H1 (cell line): ENCODE measurements at regions not wholly inside any gene's neighbourhood (a gene's known extent, or its start where the extent isn't known, plus 50 kb on each side); places are given as distances from the start of the nearest gene placed in this dataset.

Source experiments
- SIN3A ChIP-seq, 2 experiments: IDR thresholded peaks in 1 of 2; conservative IDR thresholded peaks in 1 of 2; 2 replicates each; pipeline ENCODE4 v1.6.1; 2011 to 2012; ENCODE audit warnings: low read length in 2 of 2, improper control_type of control experiment in 1 of 2, low read depth in 1 of 2, mild to moderate bottlenecking in 1 of 2
- TF ChIP-seq, protein P1 (sequence below), 3 experiments: IDR thresholded peaks; 1 replicate in 2 of 3; 2 replicates in 1 of 3; pipeline versions ENCODE4 v1.5.1 to v1.6.1; 2011; ENCODE audit warnings: low read length in 3 of 3, mild to moderate bottlenecking in 3 of 3, inconsistent platforms in 2 of 3, low read depth in 1 of 3, moderate library complexity in 1 of 3; ENCODE audit not compliant: insufficient read depth in 1 of 3; ENCODE audit errors: control extremely low read depth in 1 of 3

DNA sequence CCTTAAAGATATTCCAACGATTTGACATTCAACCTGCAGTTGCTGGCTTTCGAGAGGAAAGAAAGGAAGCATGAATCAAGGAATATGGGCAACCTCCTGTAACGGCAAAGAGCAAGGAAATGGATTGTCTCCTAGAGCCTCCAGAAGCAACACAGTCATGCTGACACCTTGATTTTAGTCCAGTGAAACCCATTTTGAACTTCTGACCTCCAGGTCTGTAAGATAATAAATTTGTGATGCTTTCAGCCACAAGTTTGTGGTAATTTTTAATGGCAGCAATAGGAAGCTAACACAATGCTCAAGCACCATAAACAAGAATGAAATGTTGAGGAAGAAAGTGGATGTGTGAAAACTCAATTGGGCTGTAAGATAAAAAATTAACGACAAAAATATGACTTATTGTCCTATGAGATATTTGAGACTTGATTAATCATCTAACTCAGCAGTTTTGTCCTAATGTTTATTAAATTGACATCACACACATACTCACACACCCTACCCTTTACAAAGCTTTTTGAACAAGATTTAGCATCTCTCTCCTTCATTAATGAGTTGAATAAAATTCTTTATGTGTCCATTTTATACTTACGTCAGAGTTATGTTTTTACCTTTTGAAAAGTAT is 857.2 kb upstream of the INTU start (continued):
- TF ChIP-seq, protein P1, sequence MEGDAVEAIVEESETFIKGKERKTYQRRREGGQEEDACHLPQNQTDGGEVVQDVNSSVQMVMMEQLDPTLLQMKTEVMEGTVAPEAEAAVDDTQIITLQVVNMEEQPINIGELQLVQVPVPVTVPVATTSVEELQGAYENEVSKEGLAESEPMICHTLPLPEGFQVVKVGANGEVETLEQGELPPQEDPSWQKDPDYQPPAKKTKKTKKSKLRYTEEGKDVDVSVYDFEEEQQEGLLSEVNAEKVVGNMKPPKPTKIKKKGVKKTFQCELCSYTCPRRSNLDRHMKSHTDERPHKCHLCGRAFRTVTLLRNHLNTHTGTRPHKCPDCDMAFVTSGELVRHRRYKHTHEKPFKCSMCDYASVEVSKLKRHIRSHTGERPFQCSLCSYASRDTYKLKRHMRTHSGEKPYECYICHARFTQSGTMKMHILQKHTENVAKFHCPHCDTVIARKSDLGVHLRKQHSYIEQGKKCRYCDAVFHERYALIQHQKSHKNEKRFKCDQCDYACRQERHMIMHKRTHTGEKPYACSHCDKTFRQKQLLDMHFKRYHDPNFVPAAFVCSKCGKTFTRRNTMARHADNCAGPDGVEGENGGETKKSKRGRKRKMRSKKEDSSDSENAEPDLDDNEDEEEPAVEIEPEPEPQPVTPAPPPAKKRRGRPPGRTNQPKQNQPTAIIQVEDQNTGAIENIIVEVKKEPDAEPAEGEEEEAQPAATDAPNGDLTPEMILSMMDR (IDR thresholded peaks at IDR 0.05; ENCODE audit: control extremely low read depth in 1 of 3, insufficient read depth in 1 of 3, low read depth in 1 of 3, low read length in 3 of 3): no peak
- no peak for TF ChIP-seq SIN3A (conservative IDR thresholded peaks at IDR 0.05 in 1 of 2, IDR thresholded peaks at IDR 0.05 in 1 of 2; ENCODE audit: low read depth in 1 of 2, low read length in 2 of 2)
